Endothelial cell (in vitro differentiated cells): ENCODE measurements at regions not wholly inside any gene's neighbourhood (a gene's known extent, or its start where the extent isn't known, plus 50 kb on each side); places are given as distances from the start of the nearest gene placed in this dataset.

ENCODE experiments used
- DNase-seq: peaks from one replicate; pipeline ENCODE4 v3.0.0; 2021; ENCODE audit warnings: low spot score
- H3K27ac Mint-ChIP-seq: one replicate; pipeline ENCODE4 v1.8.0; 2021; ENCODE audit warnings: mixed read lengths, inconsistent platforms; ENCODE audit not compliant: unreplicated experiment
- H3K27me3 Mint-ChIP-seq: one replicate; pipeline ENCODE4 v1.8.0; 2021; ENCODE audit warnings: mild to moderate bottlenecking, moderate library complexity, mixed read lengths, inconsistent platforms; ENCODE audit not compliant: unreplicated experiment
- H3K36me3 Mint-ChIP-seq: one replicate; pipeline ENCODE4 v1.8.0; 2021; ENCODE audit warnings: mild to moderate bottlenecking, low read depth, mixed read lengths, inconsistent platforms; ENCODE audit not compliant: unreplicated experiment
- H3K4me1 Mint-ChIP-seq: one replicate; pipeline ENCODE4 v1.8.0; 2021; ENCODE audit warnings: mild to moderate bottlenecking, mixed read lengths, inconsistent platforms; ENCODE audit not compliant: unreplicated experiment
- H3K4me3 Mint-ChIP-seq: one replicate; pipeline ENCODE4 v1.8.0; 2021; ENCODE audit warnings: mild to moderate bottlenecking, mixed read lengths, inconsistent platforms; ENCODE audit not compliant: unreplicated experiment
- H3K9me3 Mint-ChIP-seq: one replicate; pipeline ENCODE4 v1.8.0; 2021; ENCODE audit warnings: mixed read lengths, inconsistent platforms; ENCODE audit not compliant: unreplicated experiment
- TF ChIP-seq, protein P1 (sequence below): fragments of 200-600 bp; sonication (generic); IDR thresholded peaks from one replicate; pipeline ENCODE4 v1.5.0; 2021; ENCODE audit warnings: antibody characterized with exemption; ENCODE audit not compliant: unreplicated experiment

GRCh38 chr2:76281156-76281841 is 570.6 kb upstream of the GCFC2 start:
- H3K36me3 Mint-ChIP-seq, result no peaks in the 10 kb centered on the region
- no peaks in the 10 kb centered on the region for H3K27me3 Mint-ChIP-seq
- H3K27ac Mint-ChIP-seq, result no peak overlapping the region
- no peak for DNase-seq
- no peak overlapping the region for H3K4me3 Mint-ChIP-seq
- H3K9me3 Mint-ChIP-seq, result no peaks in the 10 kb centered on the region
- TF ChIP-seq, protein P1, sequence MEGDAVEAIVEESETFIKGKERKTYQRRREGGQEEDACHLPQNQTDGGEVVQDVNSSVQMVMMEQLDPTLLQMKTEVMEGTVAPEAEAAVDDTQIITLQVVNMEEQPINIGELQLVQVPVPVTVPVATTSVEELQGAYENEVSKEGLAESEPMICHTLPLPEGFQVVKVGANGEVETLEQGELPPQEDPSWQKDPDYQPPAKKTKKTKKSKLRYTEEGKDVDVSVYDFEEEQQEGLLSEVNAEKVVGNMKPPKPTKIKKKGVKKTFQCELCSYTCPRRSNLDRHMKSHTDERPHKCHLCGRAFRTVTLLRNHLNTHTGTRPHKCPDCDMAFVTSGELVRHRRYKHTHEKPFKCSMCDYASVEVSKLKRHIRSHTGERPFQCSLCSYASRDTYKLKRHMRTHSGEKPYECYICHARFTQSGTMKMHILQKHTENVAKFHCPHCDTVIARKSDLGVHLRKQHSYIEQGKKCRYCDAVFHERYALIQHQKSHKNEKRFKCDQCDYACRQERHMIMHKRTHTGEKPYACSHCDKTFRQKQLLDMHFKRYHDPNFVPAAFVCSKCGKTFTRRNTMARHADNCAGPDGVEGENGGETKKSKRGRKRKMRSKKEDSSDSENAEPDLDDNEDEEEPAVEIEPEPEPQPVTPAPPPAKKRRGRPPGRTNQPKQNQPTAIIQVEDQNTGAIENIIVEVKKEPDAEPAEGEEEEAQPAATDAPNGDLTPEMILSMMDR, result no peak
- H3K4me1 Mint-ChIP-seq, result peaks cover 29% of the 10 kb centered on the region

GRCh38 chr2:76280686-76281085 is 570.0 kb upstream of the GCFC2 start:
- Mint-ChIP-seq H3K4me1 (peaks cover 29% of the 10 kb centered on the region), H3K27ac (no peak overlapping the region), H3K27me3 (no peaks in the 10 kb centered on the region), H3K4me3 (no peak overlapping the region), H3K9me3 (no peaks in the 10 kb centered on the region), H3K36me3 (no peaks in the 10 kb centered on the region)
- TF ChIP-seq, protein P1, result no peak
- no peak for DNase-seq

GRCh38 chr2:76279142-76279541 is 568.4 kb upstream of the GCFC2 start:
- Mint-ChIP-seq H3K36me3 (no peaks in the 10 kb centered on the region), H3K27me3 (no peaks in the 10 kb centered on the region), H3K27ac (no peak overlapping the region), H3K4me1 (peaks cover 29% of the 10 kb centered on the region), H3K4me3 (no peak overlapping the region), H3K9me3 (no peaks in the 10 kb centered on the region)
- TF ChIP-seq, protein P1, result no peak
- DNase-seq, result no peak

DNA sequence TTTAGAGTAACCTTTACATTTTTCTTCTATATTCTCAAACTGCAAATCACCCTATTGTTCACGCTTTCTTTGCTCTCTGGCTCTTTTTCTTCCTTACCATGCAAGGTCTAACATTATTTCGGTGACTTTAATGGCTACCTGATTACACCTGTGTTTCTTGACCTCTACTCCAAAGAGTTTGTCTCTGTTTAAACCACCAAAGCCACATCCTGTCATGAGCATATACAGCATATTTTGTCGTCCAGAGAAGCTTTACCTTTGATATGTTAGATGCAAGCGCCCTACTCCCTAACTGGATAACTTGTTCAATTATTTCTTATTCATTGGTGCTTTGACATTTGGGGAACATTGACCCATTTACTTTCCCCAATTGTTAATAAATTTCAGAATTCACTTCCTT is 565.1 kb upstream of the GCFC2 start:
- TF ChIP-seq, protein P1, result no peak
- no peak overlapping the region for H3K27ac Mint-ChIP-seq
- DNase-seq, result no peak
- H3K4me3 Mint-ChIP-seq, result no peak overlapping the region
- no peaks in the 10 kb centered on the region for H3K36me3 Mint-ChIP-seq
- H3K27me3 Mint-ChIP-seq, result no peaks in the 10 kb centered on the region
- peaks cover 24% of the 10 kb centered on the region for H3K4me1 Mint-ChIP-seq
- H3K9me3 Mint-ChIP-seq, result no peaks in the 10 kb centered on the region

GRCh38 chr2:76274676-76275075 is 564.0 kb upstream of the GCFC2 start:
- Mint-ChIP-seq H3K4me1 (peaks cover 15% of the 10 kb centered on the region), H3K27ac (no peak overlapping the region), H3K36me3 (no peaks in the 10 kb centered on the region), H3K9me3 (no peaks in the 10 kb centered on the region), H3K4me3 (no peak overlapping the region), H3K27me3 (no peaks in the 10 kb centered on the region)
- TF ChIP-seq, protein P1, result no peak
- DNase-seq, result no peak
